ENCODE measurements at regions not wholly inside any gene's neighbourhood (a gene's known extent, or its start where the extent isn't known, plus 50 kb on each side); places are given as distances from the start of the nearest gene placed in this dataset.

DNA sequence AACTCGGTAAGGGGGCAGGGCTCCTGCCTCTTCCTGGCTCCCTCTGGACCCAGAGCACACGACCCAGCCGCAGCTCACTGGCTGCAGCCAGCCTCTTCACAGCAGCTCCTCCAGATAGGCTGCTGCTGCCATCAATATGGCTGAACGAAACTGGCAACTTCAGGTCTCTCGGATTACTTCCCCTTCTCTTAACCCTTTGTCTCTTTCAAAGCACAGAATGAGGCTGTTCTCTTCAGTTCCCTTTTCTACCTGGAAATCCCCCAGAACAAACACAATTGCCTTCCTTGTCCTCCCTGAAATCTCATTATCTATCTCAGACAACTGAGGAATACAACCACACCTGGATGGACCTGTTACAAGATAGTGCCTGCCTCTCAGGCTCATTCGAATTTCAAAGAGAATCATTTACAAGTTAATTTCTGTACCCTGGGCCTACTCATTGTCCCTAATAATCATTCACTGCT is 193.4 kb upstream of the MBL2 start:
- peak; percentile 77 for DNase-seq (ENCODE audit: low read depth)
- H3K4me3 ChIP-seq (ENCODE audit: low read depth, low read length) = peak overlapping the region; percentile 8; the same call in 1 of the 2 replicates
- TF ChIP-seq, protein P1, sequence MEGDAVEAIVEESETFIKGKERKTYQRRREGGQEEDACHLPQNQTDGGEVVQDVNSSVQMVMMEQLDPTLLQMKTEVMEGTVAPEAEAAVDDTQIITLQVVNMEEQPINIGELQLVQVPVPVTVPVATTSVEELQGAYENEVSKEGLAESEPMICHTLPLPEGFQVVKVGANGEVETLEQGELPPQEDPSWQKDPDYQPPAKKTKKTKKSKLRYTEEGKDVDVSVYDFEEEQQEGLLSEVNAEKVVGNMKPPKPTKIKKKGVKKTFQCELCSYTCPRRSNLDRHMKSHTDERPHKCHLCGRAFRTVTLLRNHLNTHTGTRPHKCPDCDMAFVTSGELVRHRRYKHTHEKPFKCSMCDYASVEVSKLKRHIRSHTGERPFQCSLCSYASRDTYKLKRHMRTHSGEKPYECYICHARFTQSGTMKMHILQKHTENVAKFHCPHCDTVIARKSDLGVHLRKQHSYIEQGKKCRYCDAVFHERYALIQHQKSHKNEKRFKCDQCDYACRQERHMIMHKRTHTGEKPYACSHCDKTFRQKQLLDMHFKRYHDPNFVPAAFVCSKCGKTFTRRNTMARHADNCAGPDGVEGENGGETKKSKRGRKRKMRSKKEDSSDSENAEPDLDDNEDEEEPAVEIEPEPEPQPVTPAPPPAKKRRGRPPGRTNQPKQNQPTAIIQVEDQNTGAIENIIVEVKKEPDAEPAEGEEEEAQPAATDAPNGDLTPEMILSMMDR (IDR thresholded peaks at IDR 0.05; ENCODE audit: low read depth, low read length, missing control alignments) = no peak

DNA sequence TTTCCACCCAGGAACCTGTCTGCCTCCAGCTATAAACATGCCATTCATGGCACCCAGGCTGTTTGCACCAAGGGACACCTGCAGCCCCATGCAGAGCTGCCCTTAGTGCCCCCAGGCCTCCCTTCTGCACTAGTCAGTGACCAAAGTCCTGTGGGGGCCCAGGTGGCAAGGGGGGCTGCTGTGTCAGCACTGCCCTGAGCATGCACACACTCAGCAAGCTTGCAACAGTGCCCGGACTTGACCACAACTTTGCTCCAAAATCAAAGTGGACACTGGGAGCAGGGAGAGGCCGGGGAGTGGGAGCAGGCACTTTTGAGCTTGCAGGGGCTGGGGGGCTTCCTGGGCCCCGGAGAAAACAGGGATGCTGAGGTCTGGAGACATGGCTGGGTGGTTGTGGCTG is 192.9 kb upstream of the MBL2 start:
- TF ChIP-seq, protein P1 (IDR thresholded peaks at IDR 0.05; ENCODE audit: low read depth, low read length, missing control alignments) = no peak
- peak overlapping the region; percentile 8; the same call in 1 of the 2 replicates for H3K4me3 ChIP-seq (ENCODE audit: low read depth, low read length)
- no peak for DNase-seq (ENCODE audit: low read depth)

DNA sequence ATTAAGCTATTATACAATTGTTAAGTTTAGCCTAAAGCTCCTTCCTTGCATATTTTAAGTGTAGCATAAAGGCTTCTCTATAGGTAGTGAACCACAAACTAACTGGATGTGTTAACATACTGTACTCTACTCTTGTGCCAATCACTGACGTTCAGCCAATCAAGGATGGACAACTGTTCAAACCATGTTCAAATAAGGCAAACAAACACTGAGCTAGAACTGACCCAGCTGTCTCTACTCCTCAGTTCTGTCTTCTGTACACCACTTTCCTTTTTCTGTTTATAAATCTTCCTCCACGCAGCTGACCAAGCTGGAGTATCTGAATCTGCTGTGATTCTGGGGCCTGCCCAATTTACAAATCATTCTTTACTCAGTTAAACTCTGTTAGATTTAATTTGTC is 188.7 kb upstream of the MBL2 start:
- no peak for DNase-seq (ENCODE audit: low read depth)
- no peak overlapping the region for H3K4me3 ChIP-seq (ENCODE audit: low read depth, low read length)
- TF ChIP-seq, protein P1 (IDR thresholded peaks at IDR 0.05; ENCODE audit: low read depth, low read length, missing control alignments) = no peak

DNA sequence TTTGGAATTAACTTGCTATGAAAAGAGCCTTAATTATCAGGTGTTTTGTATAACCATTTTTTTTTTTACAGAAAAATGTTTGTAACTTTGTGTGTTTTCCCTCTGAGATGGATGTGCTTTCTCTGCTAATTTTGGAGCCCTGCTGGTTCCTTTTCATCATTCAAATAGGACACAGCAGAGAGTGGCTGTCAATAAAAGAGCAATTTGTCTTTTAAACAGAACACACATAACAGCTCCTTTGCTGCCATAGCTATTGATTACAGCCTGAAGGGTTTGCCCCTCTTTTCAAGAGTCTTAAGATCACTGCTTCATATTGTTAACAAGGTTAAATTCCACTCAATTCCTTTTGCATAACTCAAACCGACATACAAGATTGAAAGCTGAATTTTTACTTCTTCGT is 187.2 kb upstream of the MBL2 start:
- TF ChIP-seq, protein P1 (IDR thresholded peaks at IDR 0.05; ENCODE audit: low read depth, low read length, missing control alignments) = no peak
- H3K4me3 ChIP-seq (ENCODE audit: low read depth, low read length) = no peak overlapping the region
- no peak for DNase-seq (ENCODE audit: low read depth)

DNA sequence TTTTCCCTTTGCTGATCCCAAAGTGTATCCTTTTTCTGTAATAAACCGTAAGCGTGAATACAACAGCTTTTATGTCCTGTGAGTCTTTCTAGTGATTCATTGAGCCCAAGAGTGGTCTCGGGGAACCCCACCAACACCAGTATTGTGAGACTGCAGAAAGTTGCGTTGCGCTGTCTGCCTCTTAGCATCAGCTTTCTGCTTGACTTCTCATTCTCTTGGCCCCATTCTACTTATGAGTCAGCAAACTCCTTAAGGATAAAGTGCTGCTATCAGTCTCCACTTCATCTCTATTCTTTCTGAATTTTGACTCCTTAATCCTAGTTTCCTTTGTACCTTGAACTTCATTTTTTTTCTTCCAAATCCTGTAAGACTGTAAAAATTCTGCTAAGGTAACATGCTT is 184.3 kb upstream of the MBL2 start:
- DNase-seq (ENCODE audit: low read depth) = no peak
- TF ChIP-seq, protein P1 (IDR thresholded peaks at IDR 0.05; ENCODE audit: low read depth, low read length, missing control alignments) = no peak
- H3K4me3 ChIP-seq (ENCODE audit: low read depth, low read length) = no peak overlapping the region

DNA sequence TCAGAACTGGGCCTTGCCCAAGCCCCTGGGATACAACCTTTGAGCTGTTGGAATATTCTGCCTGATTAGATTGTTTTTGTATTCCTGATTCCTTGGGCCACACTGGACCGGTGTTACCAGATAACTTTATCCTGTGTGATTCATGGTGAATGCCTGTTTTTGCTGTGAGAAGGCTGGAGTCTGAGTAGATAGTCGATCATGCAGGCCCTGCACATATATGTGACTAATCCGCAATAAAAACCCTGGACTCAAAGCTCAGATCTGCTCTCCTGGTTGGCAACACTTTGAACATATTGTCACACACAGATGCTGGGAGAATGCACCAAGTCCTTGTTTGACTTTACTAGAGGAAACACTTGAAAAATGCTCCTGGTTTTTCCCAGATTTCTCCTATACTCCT is 183.9 kb upstream of the MBL2 start:
- TF ChIP-seq, protein P1 (IDR thresholded peaks at IDR 0.05; ENCODE audit: low read depth, low read length, missing control alignments) = no peak
- no peak overlapping the region for H3K4me3 ChIP-seq (ENCODE audit: low read depth, low read length)
- no peak for DNase-seq (ENCODE audit: low read depth)

DNA sequence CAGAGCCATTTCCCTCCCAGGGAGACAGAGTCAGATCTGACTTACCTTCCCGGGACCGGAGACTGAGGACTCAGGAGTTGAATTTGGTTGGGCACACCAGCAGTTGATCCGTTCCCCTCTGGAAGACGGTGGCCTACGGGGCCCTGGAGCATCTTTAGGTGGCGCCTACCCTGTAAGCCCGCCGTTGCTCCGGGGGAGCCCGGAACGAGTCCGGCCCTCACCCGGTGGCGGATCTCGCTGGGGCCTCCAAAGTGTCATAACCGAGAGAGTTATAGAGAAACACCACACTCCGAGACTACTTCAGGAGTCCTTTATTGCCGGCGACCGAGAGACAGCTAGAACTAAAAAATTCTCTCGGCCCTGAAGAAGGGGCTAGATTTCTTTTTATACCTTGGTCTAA is 182.8 kb upstream of the MBL2 start:
- TF ChIP-seq, protein P1 (IDR thresholded peaks at IDR 0.05; ENCODE audit: low read depth, low read length, missing control alignments) = no peak
- H3K4me3 ChIP-seq (ENCODE audit: low read depth, low read length) = no peak overlapping the region
- no peak for DNase-seq (ENCODE audit: low read depth)

Data from GM12864 (cell line).